KMS-11 (cell line): ENCODE measurements at regions not wholly inside any gene's neighbourhood (a gene's known extent, or its start where the extent isn't known, plus 50 kb on each side); places are given as distances from the start of the nearest gene placed in this dataset.

Source experiments
- H2AFZ ChIP-seq: fragments of 200-600 bp; sonication (generic); 2 replicates; pipeline ENCODE4 v1.6.1; 2016; ENCODE audit warnings: antibody characterized with exemption, mixed run types, low read depth
- H3K27ac ChIP-seq: fragments of 200-600 bp; sonication (generic); 2 replicates; pipeline ENCODE4 v1.6.1; 2016; ENCODE audit warnings: mild to moderate bottlenecking, mixed run types
- H3K27me3 ChIP-seq: fragments of 200-600 bp; sonication (generic); 2 replicates; pipeline ENCODE4 v1.6.1; 2017; ENCODE audit warnings: mild to moderate bottlenecking, low read depth, mixed run types, moderate library complexity; ENCODE audit not compliant: insufficient read depth
- H3K36me3 ChIP-seq: fragments of 200-600 bp; sonication (generic); 2 replicates; pipeline ENCODE4 v1.6.1; 2017; ENCODE audit warnings: mild to moderate bottlenecking, mixed run types; ENCODE audit not compliant: insufficient read depth
- H3K4me1 ChIP-seq: fragments of 200-600 bp; sonication (generic); 2 replicates; pipeline ENCODE4 v1.6.1; 2016; ENCODE audit warnings: mild to moderate bottlenecking, low read depth, mixed run types; ENCODE audit not compliant: poor library complexity, severe bottlenecking
- H3K4me2 ChIP-seq: fragments of 200-600 bp; sonication (generic); 2 replicates; pipeline ENCODE4 v1.7.0; 2016; ENCODE audit warnings: mild to moderate bottlenecking, mixed run types
- H3K4me3 ChIP-seq: fragments of 200-600 bp; sonication (generic); IDR thresholded peaks from 2 replicates; pipeline ENCODE4 v1.6.1; 2017; ENCODE audit warnings: low read depth, low read length, mixed read lengths; ENCODE audit not compliant: insufficient read depth
- H3K79me2 ChIP-seq: fragments of 200-600 bp; sonication (generic); 2 replicates; pipeline ENCODE4 v1.6.1; 2016; ENCODE audit warnings: low read depth, mixed run types; ENCODE audit not compliant: insufficient read depth
- H3K9ac ChIP-seq: fragments of 200-600 bp; sonication (generic); 2 replicates; pipeline ENCODE4 v1.6.1; 2016; ENCODE audit warnings: mild to moderate bottlenecking, mixed run types
- H4K20me1 ChIP-seq: fragments of 200-600 bp; sonication (generic); 2 replicates; pipeline ENCODE4 v1.6.1; 2016; ENCODE audit warnings: mild to moderate bottlenecking, mixed run types; ENCODE audit not compliant: insufficient read depth
- TF ChIP-seq, protein P1 (sequence below): fragments of 200-600 bp; sonication (generic); conservative IDR thresholded peaks from 2 replicates; pipeline ENCODE4 v1.6.1; 2017; ENCODE audit warnings: low read depth, mild to moderate bottlenecking, antibody characterized with exemption, low read length, moderate library complexity, mixed read lengths

DNA sequence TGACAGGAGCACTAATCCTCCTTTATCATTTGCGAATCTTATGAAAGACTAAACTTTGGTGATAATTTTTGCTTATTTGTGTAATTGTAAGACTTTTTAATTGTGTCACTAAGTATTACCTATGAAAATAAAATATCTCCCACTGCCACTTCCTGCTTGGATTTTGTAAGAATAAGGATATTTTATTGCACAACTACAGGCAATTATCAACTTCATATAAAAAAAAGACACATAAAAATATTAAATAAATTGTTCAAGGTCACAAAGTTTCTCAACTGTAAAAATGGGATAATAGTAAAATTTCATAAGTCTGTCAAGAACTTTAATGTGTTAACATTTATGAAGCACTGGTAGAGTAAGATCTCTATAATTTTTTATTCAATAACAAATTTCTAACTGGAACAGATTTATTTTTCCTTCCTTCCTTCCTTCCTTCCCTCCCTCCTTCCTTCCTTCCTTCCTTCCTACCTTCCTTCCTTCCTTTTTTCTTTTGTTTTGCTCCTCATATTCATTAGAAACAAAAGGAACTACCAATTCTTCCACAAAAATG, 527.6 kb upstream of the FAM47C start:
- TF ChIP-seq, protein P1, sequence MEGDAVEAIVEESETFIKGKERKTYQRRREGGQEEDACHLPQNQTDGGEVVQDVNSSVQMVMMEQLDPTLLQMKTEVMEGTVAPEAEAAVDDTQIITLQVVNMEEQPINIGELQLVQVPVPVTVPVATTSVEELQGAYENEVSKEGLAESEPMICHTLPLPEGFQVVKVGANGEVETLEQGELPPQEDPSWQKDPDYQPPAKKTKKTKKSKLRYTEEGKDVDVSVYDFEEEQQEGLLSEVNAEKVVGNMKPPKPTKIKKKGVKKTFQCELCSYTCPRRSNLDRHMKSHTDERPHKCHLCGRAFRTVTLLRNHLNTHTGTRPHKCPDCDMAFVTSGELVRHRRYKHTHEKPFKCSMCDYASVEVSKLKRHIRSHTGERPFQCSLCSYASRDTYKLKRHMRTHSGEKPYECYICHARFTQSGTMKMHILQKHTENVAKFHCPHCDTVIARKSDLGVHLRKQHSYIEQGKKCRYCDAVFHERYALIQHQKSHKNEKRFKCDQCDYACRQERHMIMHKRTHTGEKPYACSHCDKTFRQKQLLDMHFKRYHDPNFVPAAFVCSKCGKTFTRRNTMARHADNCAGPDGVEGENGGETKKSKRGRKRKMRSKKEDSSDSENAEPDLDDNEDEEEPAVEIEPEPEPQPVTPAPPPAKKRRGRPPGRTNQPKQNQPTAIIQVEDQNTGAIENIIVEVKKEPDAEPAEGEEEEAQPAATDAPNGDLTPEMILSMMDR, result no peak
- Histone ChIP-seq H3K4me2 (no peak overlapping the region), H2AFZ (no peak overlapping the region), H3K79me2 (no peaks in the 10 kb centered on the region), H3K27me3 (no peaks in the 10 kb centered on the region), H3K4me1 (no peaks in the 10 kb centered on the region), H3K27ac (no peak overlapping the region), H4K20me1 (no peaks in the 10 kb centered on the region), H3K9ac (no peak overlapping the region), H3K36me3 (no peaks in the 10 kb centered on the region), H3K4me3 (no peak overlapping the region)

DNA sequence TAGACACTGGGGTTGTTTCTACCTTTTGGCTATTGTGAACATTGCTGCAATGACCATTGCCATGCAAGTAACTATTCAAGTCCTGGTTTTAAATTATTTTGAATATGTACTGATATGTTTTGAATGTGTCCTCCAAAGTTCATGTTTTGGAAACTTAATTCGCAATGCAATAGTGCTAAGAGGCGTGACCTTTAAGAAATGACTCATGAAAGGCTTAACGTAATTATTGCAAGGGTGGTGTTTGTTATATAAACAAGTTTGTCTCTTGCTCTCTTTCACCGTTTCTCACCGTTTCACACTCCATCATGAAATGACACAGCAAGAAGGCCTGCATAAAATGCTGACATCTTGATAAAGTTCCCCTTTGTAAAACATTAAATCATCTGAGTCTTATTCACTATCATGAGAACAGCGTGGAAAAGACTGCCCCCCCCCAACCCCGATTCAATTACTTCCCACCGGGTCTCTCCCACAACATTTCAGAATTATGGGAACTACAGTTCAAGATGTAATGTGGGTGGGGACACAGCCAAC, 506.9 kb upstream of the FAM47C start:
- no peak overlapping the region for H3K4me3 ChIP-seq
- TF ChIP-seq, protein P1, result no peak
- H3K27ac ChIP-seq, result no peak overlapping the region
- H2AFZ ChIP-seq, result no peak overlapping the region
- no peaks in the 10 kb centered on the region for H4K20me1 ChIP-seq
- no peaks in the 10 kb centered on the region for H3K27me3 ChIP-seq
- no peaks in the 10 kb centered on the region for H3K4me1 ChIP-seq
- no peak overlapping the region for H3K4me2 ChIP-seq
- H3K36me3 ChIP-seq, result no peaks in the 10 kb centered on the region
- no peaks in the 10 kb centered on the region for H3K79me2 ChIP-seq
- no peak overlapping the region for H3K9ac ChIP-seq

DNA sequence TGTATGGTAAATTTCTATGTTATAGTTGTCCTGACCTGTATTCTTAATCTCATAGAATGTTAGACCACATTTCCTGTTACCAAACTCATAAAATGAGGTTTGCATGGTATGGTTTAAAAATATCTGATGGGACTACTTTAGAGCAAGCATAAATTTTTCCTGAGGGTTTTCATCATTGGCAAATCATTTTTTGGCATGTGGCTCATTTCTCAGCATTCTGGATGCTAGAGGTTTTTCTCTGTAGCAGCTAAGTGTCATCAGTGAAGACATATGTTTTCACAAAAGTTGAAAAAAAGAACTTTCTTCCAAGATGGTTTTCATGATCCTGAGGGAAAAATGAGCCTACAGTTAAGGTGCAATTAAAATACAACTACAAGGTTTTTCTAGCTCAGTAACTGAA, 503.5 kb upstream of the FAM47C start:
- H3K9ac ChIP-seq, result no peak overlapping the region
- H3K27me3 ChIP-seq, result no peaks in the 10 kb centered on the region
- no peaks in the 10 kb centered on the region for H3K79me2 ChIP-seq
- H3K4me3 ChIP-seq, result no peak overlapping the region
- H3K4me1 ChIP-seq, result no peaks in the 10 kb centered on the region
- TF ChIP-seq, protein P1, result no peak
- H4K20me1 ChIP-seq, result no peaks in the 10 kb centered on the region
- no peak overlapping the region for H2AFZ ChIP-seq
- no peak overlapping the region for H3K27ac ChIP-seq
- no peak overlapping the region for H3K4me2 ChIP-seq
- no peaks in the 10 kb centered on the region for H3K36me3 ChIP-seq

DNA sequence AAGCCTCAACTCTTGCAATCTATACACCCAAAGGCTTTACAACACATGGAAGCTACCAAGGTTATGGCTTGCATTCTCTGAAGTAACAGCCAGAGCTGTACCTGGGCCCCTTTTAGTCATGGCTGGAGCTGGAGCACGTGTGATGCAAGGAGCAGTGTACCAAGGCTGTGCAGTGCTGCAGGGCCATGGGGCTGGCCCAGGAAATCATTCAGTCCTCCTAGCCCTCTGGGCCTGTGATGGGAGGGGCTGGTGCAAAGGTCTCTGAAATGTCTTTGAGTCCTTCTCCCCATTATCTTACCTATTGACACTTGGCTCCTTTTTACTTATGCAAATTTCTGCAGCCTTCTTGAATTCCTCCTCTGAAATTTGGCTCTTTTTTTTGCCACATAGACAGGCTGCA, 500.1 kb upstream of the FAM47C start:
- Histone ChIP-seq H3K27me3 (no peaks in the 10 kb centered on the region), H3K27ac (no peak overlapping the region), H3K4me2 (no peak overlapping the region), H4K20me1 (no peaks in the 10 kb centered on the region), H3K4me3 (no peak overlapping the region), H3K4me1 (no peaks in the 10 kb centered on the region), H3K79me2 (no peaks in the 10 kb centered on the region), H3K9ac (no peak overlapping the region), H2AFZ (no peak overlapping the region), H3K36me3 (no peaks in the 10 kb centered on the region)
- TF ChIP-seq, protein P1, result no peak
